Ascending aorta (tissue), 2 donors: ENCODE measurements at regions not wholly inside any gene's neighbourhood (a gene's known extent, or its start where the extent isn't known, plus 50 kb on each side); places are given as distances from the start of the nearest gene placed in this dataset.

Source experiments
- DNase-seq, 2 donors: peaks; one replicate each; pipeline ENCODE4 v3.0.0-alpha.2; 2019; ENCODE audit warnings: low spot score in 2 of 2
- H3K27ac ChIP-seq, 2 donors: fragments of 200-600 bp; sonication (generic); one replicate each; pipeline ENCODE4 v1.5.1; 2016 to 2017; ENCODE audit warnings: mild to moderate bottlenecking in 1 of 2
- H3K27me3 ChIP-seq: fragments of 200-600 bp; sonication (generic); one replicate; pipeline ENCODE4 v1.5.1; 2017
- H3K36me3 ChIP-seq, 2 donors: fragments of 200-600 bp; sonication (generic); one replicate each; pipeline ENCODE4 v1.5.1; 2016
- H3K4me1 ChIP-seq, 2 donors: fragments of 200-600 bp; sonication (generic); one replicate each; pipeline ENCODE4 v1.5.1; 2016 to 2017; ENCODE audit warnings: mild to moderate bottlenecking in 1 of 2
- H3K4me3 ChIP-seq, 2 donors: fragments of 200-600 bp; sonication (generic); one replicate each; pipeline ENCODE4 v1.5.1; 2016 to 2017; ENCODE audit warnings: mild to moderate bottlenecking in 1 of 2
- H3K9me3 ChIP-seq, 2 donors: fragments of 200-600 bp; sonication (generic); one replicate each; pipeline ENCODE4 v1.5.1; 2016
- CTCF ChIP-seq, 3 experiments: fragments of 200-600 bp in 2 of 3; fragments of 450-650 bp in 1 of 3; sonication (generic) in 2 of 3; IDR thresholded peaks; one replicate each; pipeline ENCODE4 v1.5.1; 2016 to 2019; ENCODE audit warnings: antibody characterized with exemption in 3 of 3, mild to moderate bottlenecking in 1 of 3, moderate library complexity in 1 of 3
- intact Hi-C: fragments of 100-400 bp; cut with DNase I; formaldehyde crosslinking; loops from one replicate; pipeline ENCODE4 v1.15.1; 2023

DNA sequence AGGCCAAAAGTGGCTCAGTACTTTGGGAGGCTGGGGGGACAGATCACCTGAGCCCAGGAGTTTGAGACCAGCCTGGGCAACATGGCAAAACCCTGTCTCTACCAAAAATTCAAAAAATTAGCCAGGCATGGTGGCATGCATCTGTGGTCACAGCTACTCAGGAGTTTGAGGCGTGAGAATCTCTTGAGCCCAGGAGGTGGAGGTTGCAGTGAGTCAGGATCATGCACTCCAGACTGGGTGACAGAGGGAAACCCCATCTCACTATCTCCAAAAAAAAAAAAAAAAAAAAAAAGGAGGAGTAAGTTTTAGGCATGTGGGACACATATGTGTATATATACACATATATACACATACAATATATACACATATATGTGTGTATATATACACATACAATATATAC, 165.3 kb upstream of the DPYD start:
- Histone ChIP-seq H3K4me3 (no peak overlapping the region), H3K4me1 (no peaks in the 10 kb centered on the region), H3K9me3 (no peaks in the 10 kb centered on the region), H3K27ac (no peak overlapping the region), H3K36me3 (no peaks in the 10 kb centered on the region), H3K27me3 (no peaks in the 10 kb centered on the region)
- DNase-seq = no peak
- intact Hi-C loops = no loop called here
- TF ChIP-seq CTCF (IDR thresholded peaks at IDR 0.05) = no peak

- Histone ChIP-seq H3K9me3 (no peaks in the 10 kb centered on the region), H3K27ac (no peak overlapping the region), H3K4me3 (no peak overlapping the region), H3K4me1 (no peaks in the 10 kb centered on the region), H3K27me3 (no peaks in the 10 kb centered on the region), H3K36me3 (no peaks in the 10 kb centered on the region)
- no peak for TF ChIP-seq CTCF (IDR thresholded peaks at IDR 0.05)
- no peak for DNase-seq
- intact Hi-C loops = no loop called here
These were observed 163.4 kb upstream of the DPYD start for GRCh38 chr1:98084188-98084587.

- no peak for TF ChIP-seq CTCF (IDR thresholded peaks at IDR 0.05)
These were observed 161.1 kb upstream of the DPYD start for GRCh38 chr1:98081944-98082343.

GRCh38 chr1:98078596-98078995, 157.8 kb upstream of the DPYD start:
- H3K36me3 ChIP-seq = no peaks in the 10 kb centered on the region
- intact Hi-C loops = no loop called here
- H3K27ac ChIP-seq = no peak overlapping the region
- no peaks in the 10 kb centered on the region for H3K4me1 ChIP-seq
- no peaks in the 10 kb centered on the region for H3K9me3 ChIP-seq
- no peaks in the 10 kb centered on the region for H3K27me3 ChIP-seq
- TF ChIP-seq CTCF (IDR thresholded peaks at IDR 0.05) = no peak
- H3K4me3 ChIP-seq = no peak overlapping the region
- DNase-seq = no peak

More at GRCh38 chr1:98081944-98082343, 161.1 kb upstream of the DPYD start:
- no peaks in the 10 kb centered on the region for H3K4me1 ChIP-seq
- no peaks in the 10 kb centered on the region for H3K27me3 ChIP-seq
- no peak overlapping the region for H3K4me3 ChIP-seq
- no peaks in the 10 kb centered on the region for H3K9me3 ChIP-seq
- no peak for DNase-seq
- H3K36me3 ChIP-seq = no peaks in the 10 kb centered on the region
- intact Hi-C loops = no loop called here
- no peak overlapping the region for H3K27ac ChIP-seq

DNA sequence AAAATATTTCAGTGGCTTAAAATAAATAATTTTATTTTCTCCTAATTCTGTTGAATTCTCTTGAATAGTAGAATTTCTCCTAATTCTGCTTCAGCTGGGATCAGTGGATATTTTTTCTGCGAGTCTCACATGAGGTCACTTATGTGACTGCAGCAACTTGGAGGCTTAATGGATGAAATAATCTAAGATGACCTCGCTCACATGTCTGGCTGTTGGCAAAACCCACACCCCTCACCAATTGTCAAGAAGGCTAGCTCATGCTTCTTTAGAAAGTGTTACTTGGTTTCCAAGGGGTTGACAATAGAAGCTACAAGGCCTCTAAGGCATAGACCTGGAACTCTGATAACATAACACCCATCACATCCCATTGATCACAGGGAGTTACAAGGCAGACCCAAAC, 156.9 kb upstream of the DPYD start:
- DNase-seq = no peak
- H3K36me3 ChIP-seq = no peaks in the 10 kb centered on the region
- no peaks in the 10 kb centered on the region for H3K27me3 ChIP-seq
- no peaks in the 10 kb centered on the region for H3K9me3 ChIP-seq
- TF ChIP-seq CTCF (IDR thresholded peaks at IDR 0.05) = no peak
- H3K4me1 ChIP-seq = no peaks in the 10 kb centered on the region
- intact Hi-C loops = no loop called here
- H3K27ac ChIP-seq = no peak overlapping the region
- no peak overlapping the region for H3K4me3 ChIP-seq

DNA sequence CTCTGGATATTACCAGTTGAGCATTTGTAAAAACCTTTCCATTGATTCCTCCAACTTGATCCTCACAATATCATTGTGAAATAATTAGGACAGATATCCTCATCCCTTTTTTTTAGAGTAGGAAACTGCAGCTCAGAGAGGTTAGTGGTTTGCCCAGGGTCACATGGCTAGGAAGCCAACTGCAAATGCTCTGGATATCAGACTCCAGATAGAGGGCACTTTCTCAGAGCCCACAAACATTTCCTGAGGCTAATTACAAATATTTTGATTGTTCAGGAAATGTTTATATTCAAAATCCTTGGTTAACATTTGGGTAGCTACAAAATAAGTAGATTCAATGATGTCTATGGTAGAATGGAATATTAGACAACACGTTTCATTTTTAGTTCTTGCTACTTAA, 154.8 kb upstream of the DPYD start:
- H3K4me1 ChIP-seq = no peaks in the 10 kb centered on the region
- no peak overlapping the region for H3K4me3 ChIP-seq
- no peak for DNase-seq
- no peak overlapping the region for H3K27ac ChIP-seq
- H3K27me3 ChIP-seq = no peaks in the 10 kb centered on the region
- no peaks in the 10 kb centered on the region for H3K9me3 ChIP-seq
- intact Hi-C loops = no loop called here
- no peak for TF ChIP-seq CTCF (IDR thresholded peaks at IDR 0.05)
- no peaks in the 10 kb centered on the region for H3K36me3 ChIP-seq
